MV-4-11 (cell line): ENCODE measurements at regions not wholly inside any gene's neighbourhood (a gene's known extent, or its start where the extent isn't known, plus 50 kb on each side); places are given as distances from the start of the nearest gene placed in this dataset.

ENCODE experiments used
- DNase-seq: peaks from one replicate; lab custom pipeline; 2025; lab: John Stamatoyannopoulos, UW

DNA sequence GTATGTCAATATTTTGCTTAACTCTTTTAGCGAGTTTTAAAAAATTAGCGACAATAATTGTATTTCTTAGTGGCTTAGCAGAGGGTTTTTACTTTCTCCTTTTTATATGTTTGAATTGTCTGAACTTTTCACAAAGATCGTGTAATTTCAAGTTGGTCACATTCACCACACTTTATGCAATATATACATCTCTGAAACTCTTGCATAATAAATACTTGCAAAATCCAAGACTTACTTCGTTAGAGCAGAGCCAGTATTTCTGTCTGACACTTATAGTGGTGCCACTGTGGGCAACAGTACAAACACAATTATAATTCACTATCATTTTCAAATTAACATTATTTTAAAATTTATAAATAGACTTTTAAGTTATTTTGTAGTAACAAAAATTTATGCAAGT, 62.0 kb downstream of the SUCNR1 start:
- peak; percentile 80 for DNase-seq

DNA sequence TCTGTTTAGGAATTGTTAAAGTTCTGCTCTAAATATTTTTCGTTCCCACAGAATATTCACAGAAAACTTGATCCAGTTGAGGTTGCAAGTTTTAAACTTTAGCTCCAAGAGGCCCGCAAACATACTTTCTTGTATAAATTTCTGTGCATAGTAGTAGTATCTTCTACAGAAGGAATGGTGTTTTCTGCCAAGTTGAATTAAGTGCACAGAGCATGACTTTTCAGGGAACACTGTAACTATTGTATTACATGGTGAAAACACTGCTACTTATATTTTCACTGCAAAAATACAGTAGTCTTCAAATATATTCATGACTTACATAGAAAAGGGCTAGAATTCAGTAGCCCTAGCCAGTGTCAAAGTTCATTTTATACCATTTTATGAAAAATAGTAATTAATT, 67.0 kb downstream of the SUCNR1 start:
- no peak for DNase-seq

DNA sequence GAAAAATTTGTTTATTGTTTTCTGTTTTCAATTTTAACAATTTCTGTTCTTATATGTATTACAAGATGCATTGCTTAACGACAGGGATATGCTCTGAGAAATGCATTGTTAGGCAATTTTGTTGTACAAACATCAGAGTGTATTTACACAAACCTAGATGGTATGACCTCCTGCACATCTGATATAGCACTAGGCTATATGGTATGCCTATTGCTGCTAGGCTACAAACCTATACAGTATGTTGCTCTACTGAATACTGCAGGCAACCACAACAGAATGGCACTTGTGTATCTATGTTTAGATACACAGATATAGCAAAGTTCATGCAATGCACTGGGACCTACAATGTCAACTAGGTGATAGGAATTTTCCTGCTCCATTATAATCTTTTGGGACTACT, 70.1 kb downstream of the SUCNR1 start:
- no peak for DNase-seq

DNA sequence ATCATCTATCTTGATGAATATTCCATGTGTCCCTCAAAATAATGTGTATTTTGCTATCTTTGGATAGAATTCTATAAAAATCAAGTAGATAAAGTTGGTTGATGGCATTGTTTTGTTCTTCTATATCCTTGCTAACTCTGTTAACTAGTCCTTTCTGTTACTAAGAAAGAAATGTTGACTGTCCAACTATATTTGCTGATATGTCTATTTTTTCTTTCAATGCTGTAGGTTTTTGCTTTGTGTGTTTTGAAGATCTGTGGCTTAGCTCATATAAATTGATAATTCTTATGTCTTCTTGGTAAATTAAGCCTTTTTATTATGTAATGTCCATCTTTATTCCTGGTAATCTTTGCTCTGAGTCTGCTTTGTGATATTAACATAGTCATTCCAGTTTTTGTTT, 70.9 kb downstream of the SUCNR1 start:
- DNase-seq, result no peak

DNA sequence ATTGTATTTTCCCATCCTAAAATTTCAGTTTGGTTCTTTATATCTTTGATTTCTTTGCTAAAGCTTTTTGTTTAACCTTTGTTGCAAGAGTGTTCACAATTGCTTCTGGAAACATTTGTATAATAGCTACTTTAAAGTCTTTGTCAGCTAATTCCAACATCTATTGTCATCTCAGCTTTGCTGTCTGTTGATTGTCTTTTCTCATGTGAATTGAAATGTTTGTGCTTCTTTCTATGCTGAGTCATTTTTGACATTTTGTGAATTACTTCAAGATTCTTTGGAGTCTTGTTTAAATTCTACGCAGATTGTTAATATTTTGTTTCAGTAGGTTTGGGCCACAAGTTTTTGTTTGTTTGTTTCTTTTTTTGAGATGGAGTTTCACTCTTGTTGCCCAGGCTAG, 73.2 kb downstream of the SUCNR1 start:
- DNase-seq, result no peak

DNA sequence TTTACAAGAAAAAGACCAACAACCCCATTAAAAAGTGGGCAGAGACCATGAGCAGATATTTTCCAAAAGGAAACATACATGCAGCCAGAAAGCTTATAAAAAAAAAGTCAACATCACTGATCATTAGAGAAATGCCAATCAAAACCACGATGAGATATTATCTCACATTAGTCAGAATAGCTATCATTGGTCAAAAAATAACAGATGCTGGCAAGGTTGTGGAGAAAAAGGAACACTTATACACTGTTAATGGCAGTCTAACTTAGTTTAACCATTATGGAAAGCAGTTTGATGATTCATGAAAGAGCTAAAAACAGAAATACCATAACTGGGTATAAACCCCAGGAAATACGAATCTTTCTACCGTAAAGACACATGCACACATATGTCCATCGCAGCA, 76.3 kb downstream of the SUCNR1 start:
- no peak for DNase-seq

DNA sequence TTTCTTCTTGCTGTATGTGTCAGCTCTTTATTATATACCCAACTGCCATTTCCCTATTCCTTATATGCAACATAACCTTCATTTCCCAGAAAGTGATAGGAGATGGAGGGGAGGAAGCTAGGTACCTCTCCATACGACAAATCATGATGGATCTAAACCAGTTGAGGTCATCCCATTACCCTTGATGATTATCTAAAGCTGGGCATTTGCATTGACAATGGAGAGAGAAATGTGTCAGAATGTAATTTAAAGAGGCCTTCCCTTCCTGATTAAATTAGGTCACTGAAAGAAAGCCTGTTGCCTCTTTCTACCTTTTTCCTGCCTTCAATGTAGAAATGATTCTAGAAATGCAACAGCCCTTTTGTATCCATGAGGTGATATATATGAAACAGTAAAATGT, 81.9 kb downstream of the SUCNR1 start:
- DNase-seq, result no peak

DNA sequence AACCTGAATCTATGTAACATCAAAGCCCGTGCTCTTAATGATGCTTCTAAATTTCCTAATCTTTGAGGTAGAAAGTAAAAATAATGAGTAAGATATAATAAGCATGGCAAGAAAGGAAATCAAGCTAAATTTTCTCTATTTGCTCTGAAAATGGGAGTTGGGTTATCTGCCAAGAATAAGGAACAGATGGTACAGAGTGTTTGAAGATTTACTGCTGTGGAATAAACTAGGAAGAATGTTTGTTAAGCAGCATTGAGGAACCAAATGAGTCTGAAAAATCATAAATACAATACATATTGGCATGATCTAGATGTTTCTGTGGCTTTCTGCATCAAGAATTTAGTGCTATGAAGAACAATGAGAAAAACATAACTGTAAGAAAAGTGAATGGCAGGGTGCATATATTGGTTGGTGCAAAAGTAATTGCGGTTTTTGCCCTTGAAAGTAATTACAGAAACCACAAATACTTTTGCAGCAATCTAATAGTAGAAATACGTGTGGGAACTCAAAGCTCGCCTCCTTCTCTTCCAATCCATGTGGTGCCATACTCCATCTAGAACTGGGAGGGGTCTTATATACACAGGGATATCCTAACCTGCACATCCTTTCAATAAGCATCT, 87.6 kb downstream of the SUCNR1 start:
- no peak for DNase-seq

DNA sequence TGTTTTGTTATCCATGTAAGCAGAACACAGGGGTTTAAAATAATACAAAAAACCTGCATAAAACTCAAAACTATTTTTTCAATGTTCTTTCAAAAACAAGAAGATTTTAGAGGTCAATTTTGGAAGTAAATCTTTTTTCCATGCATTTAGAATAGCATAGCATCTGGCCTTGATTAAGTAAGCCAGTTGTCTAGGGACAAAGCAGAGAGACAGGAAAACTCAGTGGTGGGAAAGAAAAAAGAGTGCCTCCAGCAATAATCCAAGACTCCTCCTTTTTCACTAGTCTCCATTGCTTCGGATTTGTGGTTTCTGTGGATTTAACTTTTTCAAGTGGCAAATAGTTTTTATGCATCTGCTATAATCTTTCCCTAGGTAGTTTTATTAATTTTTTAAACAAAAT, 88.9 kb downstream of the SUCNR1 start:
- no peak for DNase-seq

DNA sequence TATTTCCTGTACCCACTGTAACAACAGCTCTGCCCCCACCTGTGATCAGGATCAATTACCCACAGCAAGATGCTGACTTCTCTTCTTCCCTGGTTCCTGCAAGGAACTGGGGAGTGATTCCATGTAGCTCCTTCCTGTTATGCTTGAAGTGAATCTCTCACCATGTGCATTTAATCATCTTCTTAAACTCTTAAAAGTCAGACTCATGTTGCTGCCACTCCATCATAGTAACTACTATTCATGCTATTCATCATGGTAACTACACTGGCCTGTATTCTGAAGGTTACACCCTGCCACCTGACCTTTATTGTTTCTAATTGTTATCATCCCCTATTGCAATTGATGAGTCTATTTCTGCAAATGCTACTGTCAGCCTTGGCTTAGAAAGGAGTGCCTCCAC, 89.5 kb downstream of the SUCNR1 start:
- no peak for DNase-seq

DNA sequence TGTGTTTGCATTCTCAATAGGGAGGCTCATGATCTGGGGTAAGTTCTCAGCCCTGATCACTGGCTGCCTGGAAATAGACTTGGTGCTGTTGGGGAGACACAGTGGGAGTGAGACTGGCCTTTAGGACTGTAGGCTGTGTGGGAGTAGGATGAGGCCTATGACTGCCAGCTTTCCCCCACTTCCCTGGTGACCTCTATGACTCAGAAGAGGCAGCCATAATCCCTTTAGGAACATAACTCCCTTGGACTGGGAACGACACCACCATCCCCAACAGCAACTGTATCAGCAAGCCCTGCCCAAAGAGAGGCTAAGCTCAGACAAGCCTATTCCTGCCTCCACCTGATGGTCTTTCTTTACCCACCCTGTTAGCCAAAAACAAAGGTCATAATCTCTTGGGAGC, 91.3 kb downstream of the SUCNR1 start:
- no peak for DNase-seq

DNA sequence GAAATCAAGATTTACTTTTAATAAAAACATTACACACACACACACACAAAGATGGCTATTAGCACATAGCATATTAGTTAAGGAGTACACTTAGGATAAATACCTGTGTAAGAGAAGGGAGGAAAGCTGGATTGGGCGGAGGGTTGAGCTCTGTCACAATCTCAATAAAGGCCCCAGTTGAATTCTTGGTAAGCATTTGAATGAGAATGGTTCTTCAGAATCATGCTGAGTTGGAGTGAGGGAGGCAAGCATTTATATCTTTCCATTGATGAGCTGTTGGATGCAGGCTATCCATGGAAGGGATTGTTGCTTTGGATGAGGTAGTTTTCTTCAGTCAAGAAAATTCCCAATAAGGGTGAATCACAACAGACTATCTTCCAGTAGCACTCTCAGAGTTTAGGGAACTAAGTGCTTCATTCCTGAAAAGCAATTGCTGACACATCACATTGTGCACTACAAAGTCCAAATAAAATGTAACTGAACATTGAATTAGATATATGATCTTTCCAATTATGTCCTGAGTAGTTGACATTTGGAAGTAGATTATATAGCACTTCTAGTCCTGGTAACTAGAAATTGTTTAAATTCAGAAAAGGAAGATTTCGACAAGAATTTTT, 95.7 kb downstream of the SUCNR1 start:
- DNase-seq, result no peak

DNA sequence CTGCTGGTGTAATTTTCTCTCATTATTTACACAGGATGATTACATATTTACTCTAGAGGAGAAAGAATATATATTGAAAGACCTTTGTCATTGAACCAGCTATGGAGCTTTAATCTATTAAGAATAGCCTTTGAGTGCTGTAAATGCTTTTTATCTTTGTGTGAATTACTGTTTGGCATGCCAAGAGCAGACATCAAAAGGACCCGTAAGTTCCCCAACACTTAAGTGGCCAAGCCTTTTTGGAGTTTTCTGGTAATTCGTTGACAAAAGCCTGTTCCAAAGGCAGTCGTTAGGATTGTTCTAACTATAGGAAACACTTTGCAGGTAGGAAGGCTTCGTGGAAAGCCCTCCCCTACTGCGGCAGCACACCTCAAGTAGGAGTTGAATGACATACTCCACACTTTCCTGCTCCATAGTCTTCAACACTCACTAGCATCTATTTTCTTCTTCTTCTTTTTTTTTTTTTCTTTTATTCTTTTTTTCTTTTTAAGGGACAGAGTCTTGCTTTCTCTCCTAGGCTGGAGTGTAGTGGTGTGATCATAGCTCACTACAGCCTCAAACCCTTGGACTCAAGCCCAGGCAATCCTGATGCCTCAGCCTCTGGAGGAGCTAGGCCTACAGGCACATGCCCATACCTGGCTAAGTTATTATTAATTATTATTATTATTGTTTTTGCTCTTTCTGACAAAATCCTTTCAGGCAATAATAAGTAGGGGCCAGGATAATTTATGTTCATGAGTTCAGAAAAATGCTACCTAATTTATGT, 98.6 kb downstream of the SUCNR1 start:
- no peak for DNase-seq

DNA sequence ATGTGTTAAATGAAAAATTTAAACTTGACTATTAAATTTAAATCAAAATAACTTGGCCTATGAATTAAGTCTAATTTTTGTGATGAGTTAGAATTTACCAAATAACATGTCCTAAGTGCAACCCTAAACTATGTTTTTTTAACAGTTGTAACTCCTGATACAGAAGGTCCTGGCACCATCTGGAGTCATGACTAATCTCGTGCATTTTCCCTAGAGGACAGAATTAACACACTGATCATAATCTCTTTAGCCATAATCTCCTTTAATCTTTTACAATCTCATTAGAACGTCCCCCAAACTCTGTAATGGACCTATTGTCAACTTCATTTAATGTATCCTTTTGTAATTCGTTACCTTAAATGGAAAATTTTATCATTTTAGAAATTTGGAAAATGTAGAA, 100.6 kb downstream of the SUCNR1 start:
- DNase-seq, result no peak

DNA sequence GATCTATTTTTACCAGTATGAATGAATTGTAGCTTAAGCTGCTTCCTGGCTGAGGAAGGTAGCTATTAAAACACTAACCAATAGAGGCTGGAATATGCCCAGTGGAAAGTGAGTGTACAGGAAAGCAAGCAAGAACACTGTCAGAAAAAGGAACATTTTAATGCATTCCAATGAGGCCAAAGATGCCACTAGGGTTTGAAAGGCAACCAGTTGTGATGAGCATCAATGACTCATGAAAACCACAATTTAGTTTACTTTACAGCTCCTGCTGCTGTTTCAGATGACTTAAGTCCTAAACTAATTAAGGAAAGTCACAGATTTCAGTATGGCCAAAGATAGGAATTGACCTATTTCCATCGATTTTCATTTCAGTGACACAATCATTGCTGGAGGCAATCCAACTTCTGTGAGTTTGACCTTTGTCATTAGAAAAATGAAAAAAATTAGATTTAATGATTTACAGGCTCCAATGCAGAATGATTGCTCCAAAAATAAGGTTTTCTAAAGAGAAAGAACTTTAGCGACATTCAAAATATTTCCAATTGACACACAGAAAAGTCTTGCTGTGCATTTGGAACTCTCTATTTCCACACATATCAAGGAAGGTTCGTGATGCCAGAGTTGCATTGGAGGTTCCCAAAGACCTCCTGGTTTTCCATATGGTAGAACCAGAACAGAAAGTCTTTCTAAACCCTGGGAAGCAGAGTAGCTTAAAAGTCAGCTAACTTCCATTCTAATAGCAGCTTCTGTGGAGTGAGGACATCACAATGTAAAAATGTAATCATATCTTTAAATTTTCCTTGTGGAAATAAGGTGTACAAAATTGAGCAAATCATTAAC, 103.0 kb downstream of the SUCNR1 start:
- peak; percentile 84 for DNase-seq

DNA sequence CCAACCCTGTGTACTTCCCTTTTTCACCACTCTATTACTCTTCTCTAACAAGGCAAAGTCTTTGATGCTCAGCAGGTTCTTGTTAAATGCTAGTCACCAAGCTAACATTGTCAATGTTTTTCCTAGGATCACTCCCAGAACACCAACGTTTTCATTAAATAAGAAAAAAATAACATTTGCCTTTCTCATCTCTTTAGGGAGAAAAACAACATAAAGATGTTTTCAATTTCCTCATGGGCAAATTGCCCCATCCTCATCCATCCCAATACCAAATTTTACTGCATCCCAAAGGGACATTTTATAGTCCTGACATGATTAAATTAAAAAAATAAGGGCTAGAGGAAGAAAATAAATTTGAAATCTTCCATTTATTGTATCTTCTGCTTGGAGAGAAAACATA, 106.5 kb downstream of the SUCNR1 start:
- no peak for DNase-seq

DNA sequence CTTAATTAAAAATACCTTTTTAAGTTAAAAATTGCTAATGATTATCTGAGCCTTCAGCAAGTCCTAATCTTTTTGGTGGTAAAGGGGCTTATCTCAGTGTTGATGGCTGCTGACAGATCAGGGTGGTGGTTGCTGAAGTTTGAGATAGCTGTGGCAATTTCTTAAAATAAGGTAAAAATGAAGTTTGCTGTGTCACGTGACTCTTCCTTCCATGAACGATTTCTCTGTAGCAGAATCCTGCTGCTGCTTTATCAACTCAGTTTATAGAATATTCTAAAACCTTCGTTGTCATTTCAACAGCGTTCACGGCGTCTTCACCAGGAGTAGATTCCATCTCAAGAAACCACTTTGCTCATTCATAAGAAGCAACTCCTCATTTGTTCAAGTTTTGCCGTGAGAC, 110.1 kb downstream of the SUCNR1 start:
- DNase-seq, result no peak

DNA sequence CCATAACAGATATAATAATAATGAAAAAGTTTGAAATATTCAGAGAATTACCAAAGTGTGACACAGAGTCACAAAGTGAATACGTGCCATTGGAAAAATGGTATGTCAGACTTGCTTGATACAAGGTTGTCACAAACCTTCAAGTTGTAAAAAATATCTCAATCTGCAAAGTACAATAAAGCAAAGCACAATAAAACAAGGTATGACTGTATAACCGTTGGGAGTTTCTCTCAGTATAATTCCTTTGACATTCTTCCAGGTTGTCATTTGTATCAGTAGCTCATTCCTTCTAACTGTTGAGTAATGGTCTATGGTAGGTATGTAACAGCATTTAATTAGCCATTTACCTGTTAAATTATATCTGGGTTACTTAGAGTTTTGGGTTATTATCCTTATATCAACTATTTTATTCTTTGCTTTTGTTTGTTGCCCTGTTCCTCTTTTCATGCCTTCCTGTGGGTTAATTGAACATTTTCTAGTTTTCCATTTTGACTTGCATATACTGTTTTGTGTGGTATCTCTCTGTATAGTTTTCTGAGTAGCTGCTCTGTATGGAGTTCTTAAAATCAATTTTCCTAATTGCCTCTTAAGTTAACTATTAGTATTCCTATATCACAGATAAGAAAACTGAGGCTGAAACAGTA, 112.5 kb downstream of the SUCNR1 start:
- DNase-seq, result no peak

DNA sequence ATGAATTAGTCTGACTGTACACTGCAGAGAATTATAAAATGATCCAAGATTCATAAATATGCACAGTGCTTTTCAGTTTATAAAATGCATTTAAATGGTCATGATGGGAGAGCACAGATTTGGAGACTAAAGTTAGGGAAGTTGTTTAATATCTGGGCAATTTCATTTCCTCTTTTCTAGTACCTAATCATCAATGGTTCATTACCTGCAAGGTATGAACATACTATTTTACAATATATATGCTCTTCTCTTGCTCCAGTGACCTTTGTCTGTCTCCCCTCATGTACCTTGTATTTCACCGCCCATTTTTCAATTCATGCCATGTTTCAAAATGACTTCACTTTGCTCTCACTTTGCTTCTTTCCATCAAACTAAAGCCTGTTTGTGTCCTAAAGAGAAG, 114.5 kb downstream of the SUCNR1 start:
- DNase-seq, result no peak

DNA sequence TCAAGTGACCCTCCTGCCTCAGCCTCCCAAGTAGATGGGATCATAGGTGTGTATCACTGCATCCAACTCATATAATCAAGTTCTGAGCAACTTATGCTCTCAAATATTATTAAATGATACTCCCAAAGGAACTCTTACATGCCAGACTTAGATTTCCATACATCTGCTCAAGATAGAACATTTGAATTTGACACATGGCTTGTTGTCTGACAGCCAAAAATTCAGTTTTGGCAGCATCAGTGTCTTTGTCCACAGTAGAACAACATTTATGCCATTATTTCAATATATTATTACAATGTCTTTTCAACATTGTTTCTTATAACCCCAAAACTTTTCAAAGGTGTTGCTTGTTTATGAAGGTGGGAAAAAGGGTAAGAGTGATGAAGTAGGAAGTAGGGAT, 116.2 kb downstream of the SUCNR1 start:
- no peak for DNase-seq

DNA sequence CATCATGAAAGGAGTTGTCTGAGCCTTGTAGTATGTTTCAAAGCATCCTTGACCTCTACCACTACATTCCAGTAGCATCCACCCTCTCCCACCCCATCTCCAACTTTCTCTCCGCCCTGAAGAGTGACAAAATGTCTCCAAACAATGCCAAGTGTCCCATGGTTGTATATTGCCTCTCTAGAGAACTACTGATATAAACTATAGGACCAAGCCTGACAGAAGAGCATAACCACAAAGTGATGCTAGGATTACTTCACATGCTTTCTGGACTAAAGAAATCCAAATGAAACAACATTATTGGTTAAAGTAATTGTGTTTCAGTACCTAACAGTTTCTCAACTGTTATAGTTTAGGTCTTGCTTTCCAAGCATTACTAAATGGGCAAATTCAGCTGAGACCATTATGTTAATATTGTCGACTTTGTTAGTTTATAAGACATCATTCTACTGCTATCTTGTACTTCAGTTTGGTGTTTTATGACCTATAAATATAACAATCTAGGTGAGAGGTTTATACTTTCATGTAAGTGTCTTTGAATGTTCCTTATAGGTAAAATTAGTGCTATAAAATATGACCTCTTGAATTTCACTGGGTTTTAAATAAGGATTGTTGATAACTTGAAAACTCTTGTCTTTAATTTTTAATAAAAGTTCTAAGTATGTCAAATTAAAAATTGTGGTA, 117.4 kb downstream of the SUCNR1 start:
- no peak for DNase-seq
